Astrocyte (in vitro differentiated cells and primary cell): ENCODE measurements at regions not wholly inside any gene's neighbourhood (a gene's known extent, or its start where the extent isn't known, plus 50 kb on each side); places are given as distances from the start of the nearest gene placed in this dataset.

ENCODE experiments used
- DNase-seq: peaks from one replicate; pipeline ENCODE4 v3.0.0-alpha.2; 2010; ENCODE audit warnings: low read depth
- FAIRE-seq: peaks from 2 replicates; lab custom pipeline; 2011; peaks lifted over from hg19 to GRCh38; lab: Jason Lieb, UNC
- H2AFZ ChIP-seq: 2 replicates; pipeline ENCODE4 v1.6.0; 2012; ENCODE audit warnings: low read depth, low read length, inconsistent platforms
- H3K27ac ChIP-seq: 2 replicates; pipeline ENCODE4 v1.5.1; 2011; ENCODE audit warnings: low read depth, low read length, inconsistent platforms
- H3K27me3 ChIP-seq: 2 replicates; pipeline ENCODE4 v1.6.0; 2011; ENCODE audit warnings: low read length, inconsistent platforms; ENCODE audit not compliant: insufficient read depth
- H3K36me3 ChIP-seq: 2 replicates; pipeline ENCODE4 v1.5.1; 2011; ENCODE audit warnings: low read length, inconsistent platforms; ENCODE audit not compliant: insufficient read depth
- H3K4me1 ChIP-seq: 2 replicates; pipeline ENCODE4 v1.5.1; 2011; ENCODE audit warnings: low read length, inconsistent platforms; ENCODE audit not compliant: insufficient read depth
- H3K4me2 ChIP-seq: 2 replicates; pipeline ENCODE4 v1.6.0; 2012; ENCODE audit warnings: low read length, inconsistent platforms
- H3K4me3 ChIP-seq: 2 replicates; pipeline ENCODE4 v1.5.1; 2011; ENCODE audit warnings: low read depth, mild to moderate bottlenecking, low read length, inconsistent platforms; ENCODE audit not compliant: insufficient read depth
- H3K79me2 ChIP-seq: 2 replicates; pipeline ENCODE4 v1.6.0; 2012; ENCODE audit warnings: mild to moderate bottlenecking, low read length, inconsistent platforms; ENCODE audit not compliant: insufficient read depth
- H3K9ac ChIP-seq: 2 replicates; pipeline ENCODE4 v1.6.0; 2012; ENCODE audit warnings: mild to moderate bottlenecking, low read length, inconsistent platforms
- H3K9me3 ChIP-seq: 2 replicates; pipeline ENCODE4 v1.5.1; 2012; ENCODE audit warnings: low read depth, mild to moderate bottlenecking, low read length, inconsistent platforms; ENCODE audit not compliant: insufficient read depth
- H4K20me1 ChIP-seq: 2 replicates; pipeline ENCODE4 v1.6.0; 2012; ENCODE audit warnings: low read length, inconsistent platforms; ENCODE audit not compliant: insufficient read depth
- H3K27ac Mint-ChIP-seq: one replicate; pipeline ENCODE4 v1.8.0; 2021; ENCODE audit warnings: mild to moderate bottlenecking, mixed read lengths; ENCODE audit not compliant: unreplicated experiment
- H3K27me3 Mint-ChIP-seq: one replicate; pipeline ENCODE4 v1.8.0; 2021; ENCODE audit warnings: low read depth, mixed read lengths; ENCODE audit not compliant: unreplicated experiment
- H3K36me3 Mint-ChIP-seq: one replicate; pipeline ENCODE4 v1.8.0; 2021; ENCODE audit warnings: low read depth, mixed read lengths; ENCODE audit not compliant: unreplicated experiment
- H3K4me1 Mint-ChIP-seq: one replicate; pipeline ENCODE4 v1.8.0; 2021; ENCODE audit warnings: low read depth, mixed read lengths; ENCODE audit not compliant: unreplicated experiment
- H3K4me3 Mint-ChIP-seq: one replicate; pipeline ENCODE4 v1.8.0; 2021; ENCODE audit warnings: mild to moderate bottlenecking, moderate library complexity, mixed read lengths; ENCODE audit not compliant: unreplicated experiment
- H3K9me3 Mint-ChIP-seq: one replicate; pipeline ENCODE4 v1.8.0; 2021; ENCODE audit warnings: mild to moderate bottlenecking, mixed read lengths; ENCODE audit not compliant: unreplicated experiment
- EZH2 ChIP-seq: IDR thresholded peaks from 2 replicates; pipeline ENCODE4 v1.6.1; 2012; ENCODE audit warnings: mild to moderate bottlenecking, low read length, inconsistent platforms; ENCODE audit not compliant: insufficient read depth
- TF ChIP-seq, protein P1 (sequence below): IDR thresholded peaks from 2 replicates; pipeline ENCODE4 v1.5.1; 2011; ENCODE audit warnings: low read depth, mild to moderate bottlenecking, inconsistent platforms, low read length, moderate library complexity; ENCODE audit not compliant: insufficient read depth

DNA sequence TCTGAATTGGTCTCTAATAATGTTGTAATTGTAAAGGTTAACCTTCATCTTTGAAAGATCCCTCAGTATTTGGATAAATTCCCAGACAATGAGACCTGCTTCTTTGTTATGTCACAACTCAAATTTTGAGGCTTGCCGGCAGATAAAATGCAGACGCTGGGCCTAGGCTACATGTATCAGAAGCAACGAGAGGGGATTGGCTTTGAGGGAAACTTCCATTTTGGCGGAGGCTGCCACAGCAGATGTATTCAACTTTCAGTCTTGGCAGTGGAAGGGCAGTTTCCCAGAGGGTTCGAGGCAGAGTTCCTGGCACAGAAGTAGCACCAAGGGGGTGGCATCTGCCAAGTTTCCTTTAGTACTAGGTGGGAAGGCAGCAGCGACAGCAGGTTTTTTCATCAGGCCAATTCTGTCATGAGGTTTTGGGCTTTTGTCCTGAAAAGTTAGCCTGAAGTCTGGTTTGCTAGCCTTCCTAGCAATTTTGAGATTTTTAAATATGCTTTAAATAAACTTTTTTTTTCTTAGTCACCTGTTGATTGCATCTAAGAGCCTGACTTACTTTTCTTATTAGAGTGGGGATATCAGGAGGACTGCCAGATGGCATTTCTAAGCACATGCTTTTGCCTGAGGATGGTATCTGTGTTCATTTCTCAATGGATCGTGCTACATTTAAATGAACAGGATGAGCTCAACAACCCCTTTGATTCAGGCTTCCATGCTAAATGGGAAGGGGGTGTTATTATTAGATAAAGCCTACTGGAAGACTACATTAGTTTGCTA is 89.5 kb upstream of the FAM3C start:
- Histone ChIP-seq H3K27me3 (no peaks in the 10 kb centered on the region), H3K4me1 (no peaks in the 10 kb centered on the region), H3K9me3 (no peaks in the 10 kb centered on the region), H3K79me2 (no peaks in the 10 kb centered on the region), H3K9ac (no peak overlapping the region), H3K36me3 (no peaks in the 10 kb centered on the region), H3K4me3 (no peak overlapping the region), H3K27ac (no peak overlapping the region), H2AFZ (peak overlapping the region; percentile 22), H3K4me2 (peak overlapping the region; percentile 2), H4K20me1 (no peaks in the 10 kb centered on the region)
- H3K36me3 Mint-ChIP-seq, result no peaks in the 10 kb centered on the region
- no peak for FAIRE-seq
- no peak overlapping the region for H3K4me3 Mint-ChIP-seq
- peak; percentile 60 for DNase-seq
- H3K9me3 Mint-ChIP-seq, result no peaks in the 10 kb centered on the region
- peaks cover 6% of the 10 kb centered on the region for H3K4me1 Mint-ChIP-seq
- no peaks in the 10 kb centered on the region for H3K27me3 Mint-ChIP-seq
- TF ChIP-seq, protein P1, sequence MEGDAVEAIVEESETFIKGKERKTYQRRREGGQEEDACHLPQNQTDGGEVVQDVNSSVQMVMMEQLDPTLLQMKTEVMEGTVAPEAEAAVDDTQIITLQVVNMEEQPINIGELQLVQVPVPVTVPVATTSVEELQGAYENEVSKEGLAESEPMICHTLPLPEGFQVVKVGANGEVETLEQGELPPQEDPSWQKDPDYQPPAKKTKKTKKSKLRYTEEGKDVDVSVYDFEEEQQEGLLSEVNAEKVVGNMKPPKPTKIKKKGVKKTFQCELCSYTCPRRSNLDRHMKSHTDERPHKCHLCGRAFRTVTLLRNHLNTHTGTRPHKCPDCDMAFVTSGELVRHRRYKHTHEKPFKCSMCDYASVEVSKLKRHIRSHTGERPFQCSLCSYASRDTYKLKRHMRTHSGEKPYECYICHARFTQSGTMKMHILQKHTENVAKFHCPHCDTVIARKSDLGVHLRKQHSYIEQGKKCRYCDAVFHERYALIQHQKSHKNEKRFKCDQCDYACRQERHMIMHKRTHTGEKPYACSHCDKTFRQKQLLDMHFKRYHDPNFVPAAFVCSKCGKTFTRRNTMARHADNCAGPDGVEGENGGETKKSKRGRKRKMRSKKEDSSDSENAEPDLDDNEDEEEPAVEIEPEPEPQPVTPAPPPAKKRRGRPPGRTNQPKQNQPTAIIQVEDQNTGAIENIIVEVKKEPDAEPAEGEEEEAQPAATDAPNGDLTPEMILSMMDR, result no peak
- TF ChIP-seq EZH2, result no peak
- no peak overlapping the region for H3K27ac Mint-ChIP-seq

DNA sequence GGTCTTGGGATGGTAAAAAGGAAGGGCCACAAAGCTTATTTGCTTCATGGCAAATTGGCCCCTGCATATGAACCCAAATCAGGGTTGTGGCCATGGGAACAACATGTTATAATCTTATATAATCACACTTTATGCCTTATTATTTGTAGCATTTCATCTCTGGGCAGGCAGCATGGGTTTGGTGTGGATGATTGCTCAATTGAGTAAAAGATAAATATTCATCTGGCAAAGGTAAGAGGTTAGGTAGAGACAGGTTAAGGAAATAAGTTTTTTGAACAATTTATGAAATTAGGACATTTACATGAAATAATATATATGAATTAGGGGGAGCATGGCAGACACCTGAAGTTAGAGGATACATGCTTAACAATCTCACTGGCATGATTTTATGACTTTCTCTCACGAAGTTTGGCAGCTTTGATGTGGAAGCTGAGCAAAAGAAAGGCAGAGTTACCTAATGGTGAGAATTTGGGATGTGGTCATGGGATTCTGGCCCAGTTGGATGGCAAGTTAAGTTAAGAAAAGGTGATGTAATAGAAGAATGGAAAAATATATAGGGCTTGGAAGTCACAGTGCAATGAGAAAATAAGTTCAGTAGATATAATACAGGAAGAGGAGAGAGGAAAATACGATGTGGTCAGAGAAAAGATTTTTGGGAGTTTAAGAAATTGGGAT is 88.1 kb upstream of the FAM3C start:
- H2AFZ ChIP-seq, result no peak overlapping the region
- H3K4me3 Mint-ChIP-seq, result no peak overlapping the region
- FAIRE-seq, result no peak

More for the DNA sequence above, 88.1 kb upstream of the FAM3C start:
- Histone ChIP-seq H3K27ac (no peak overlapping the region), H4K20me1 (no peaks in the 10 kb centered on the region), H3K4me3 (no peak overlapping the region), H3K27me3 (no peaks in the 10 kb centered on the region), H3K36me3 (no peaks in the 10 kb centered on the region), H3K9ac (no peak overlapping the region), H3K79me2 (no peaks in the 10 kb centered on the region), H3K9me3 (no peaks in the 10 kb centered on the region), H3K4me2 (no peak overlapping the region), H3K4me1 (no peaks in the 10 kb centered on the region)
- Mint-ChIP-seq H3K27ac (no peak overlapping the region), H3K27me3 (no peaks in the 10 kb centered on the region), H3K4me1 (peaks cover 12% of the 10 kb centered on the region), H3K36me3 (no peaks in the 10 kb centered on the region), H3K9me3 (no peaks in the 10 kb centered on the region)
- DNase-seq, result no peak
- TF ChIP-seq EZH2, result no peak
- TF ChIP-seq, protein P1, result no peak
